DOHH2 (cell line): ENCODE measurements at regions not wholly inside any gene's neighbourhood (a gene's known extent, or its start where the extent isn't known, plus 50 kb on each side); places are given as distances from the start of the nearest gene placed in this dataset.

Experiments used
- H3F3A ChIP-seq: fragments of 200-600 bp; sonication (generic), shearing (Covaris generic); 2 replicates; pipeline ENCODE4 v1.6.0; 2016; ENCODE audit warnings: antibody characterized with exemption, mild to moderate bottlenecking; ENCODE audit not compliant: control insufficient read depth, insufficient read depth
- H3K27ac ChIP-seq: fragments of 200-600 bp; sonication (generic); 2 replicates; pipeline ENCODE4 v1.5.1; 2014; ENCODE audit warnings: low read depth, mild to moderate bottlenecking, low read length, moderate library complexity
- H3K27me3 ChIP-seq: fragments of 200-600 bp; sonication (generic); 2 replicates; pipeline ENCODE4 v1.6.1; 2014; ENCODE audit warnings: mild to moderate bottlenecking, low read length, mixed read lengths; ENCODE audit not compliant: control insufficient read depth
- H3K36me3 ChIP-seq: fragments of 200-600 bp; sonication (generic); 2 replicates; pipeline ENCODE4 v1.6.1; 2014; ENCODE audit warnings: mild to moderate bottlenecking, low read length, moderate library complexity, mixed read lengths; ENCODE audit not compliant: control insufficient read depth
- H3K4me1 ChIP-seq: fragments of 200-600 bp; sonication (generic); 2 replicates; pipeline ENCODE4 v1.6.1; 2014; ENCODE audit warnings: mild to moderate bottlenecking, low read length, mixed read lengths; ENCODE audit not compliant: control insufficient read depth
- H3K4me2 ChIP-seq: fragments of 200-600 bp; sonication (generic); 2 replicates; pipeline ENCODE4 v1.6.0; 2014; ENCODE audit warnings: mild to moderate bottlenecking, low read length, moderate library complexity
- H3K4me3 ChIP-seq: fragments of 200-600 bp; sonication (generic); 2 replicates; pipeline ENCODE4 v1.5.1; 2014; ENCODE audit warnings: mild to moderate bottlenecking, low read length, mixed read lengths
- H3K79me2 ChIP-seq: fragments of 200-600 bp; sonication (generic); 2 replicates; pipeline ENCODE4 v1.6.1; 2014; ENCODE audit warnings: mild to moderate bottlenecking, low read length, mixed read lengths; ENCODE audit not compliant: control insufficient read depth
- H3K9me2 ChIP-seq: fragments of 200-600 bp; sonication (generic); replicated peaks from 2 replicates; pipeline ENCODE4 v1.6.1; 2014; ENCODE audit warnings: mild to moderate bottlenecking, low read length, mixed read lengths; ENCODE audit not compliant: control insufficient read depth
- H3K9me3 ChIP-seq: fragments of 200-600 bp; sonication (generic); 2 replicates; pipeline ENCODE4 v1.6.1; 2014; ENCODE audit warnings: antibody characterized with exemption, low read length, mixed read lengths; ENCODE audit not compliant: control insufficient read depth, insufficient read depth
- H4K20me1 ChIP-seq: fragments of 200-600 bp; sonication (generic); 2 replicates; pipeline ENCODE4 v1.6.0; 2014; ENCODE audit warnings: low read depth, mild to moderate bottlenecking, antibody characterized with exemption, low read length, moderate library complexity; ENCODE audit not compliant: control insufficient read depth, insufficient read depth
- CTCF ChIP-seq: fragments of 200-600 bp; sonication (generic); IDR thresholded peaks from one replicate; pipeline ENCODE4 v1.5.1; 2014; ENCODE audit warnings: antibody characterized with exemption, mild to moderate bottlenecking, low read depth, low read length; ENCODE audit not compliant: poor library complexity, severe bottlenecking
- EZH2phosphoT487 ChIP-seq: fragments of 200-600 bp; sonication (generic); IDR thresholded peaks from 2 replicates; pipeline ENCODE4 v1.6.1; 2017; ENCODE audit warnings: borderline replicate concordance, mild to moderate bottlenecking, antibody characterized with exemption, low read length, moderate library complexity, mixed read lengths

GRCh38 chr12:32030151-32030550, 70.9 kb downstream of the RESF1 start:
- Histone ChIP-seq H3K27ac (no peak overlapping the region), H3K9me3 (no peaks in the 10 kb centered on the region), H3K27me3 (no peaks in the 10 kb centered on the region), H3K79me2 (no peaks in the 10 kb centered on the region), H3F3A (no peaks in the 10 kb centered on the region), H3K4me1 (peaks cover 36% of the 10 kb centered on the region), H3K9me2 (no peaks in the 10 kb centered on the region), H3K4me3 (no peak overlapping the region), H4K20me1 (no peaks in the 10 kb centered on the region), H3K4me2 (no peak overlapping the region), H3K36me3 (no peaks in the 10 kb centered on the region)
- no peak for TF ChIP-seq EZH2phosphoT487
- no peak for TF ChIP-seq CTCF

GRCh38 chr12:32030676-32031075, 71.5 kb downstream of the RESF1 start:
- TF ChIP-seq EZH2phosphoT487 (no peak), CTCF (no peak)
- Histone ChIP-seq H3K9me3 (no peaks in the 10 kb centered on the region), H3K27me3 (no peaks in the 10 kb centered on the region), H3F3A (no peaks in the 10 kb centered on the region), H3K4me3 (no peak overlapping the region), H3K9me2 (no peaks in the 10 kb centered on the region), H3K27ac (no peak overlapping the region), H3K36me3 (no peaks in the 10 kb centered on the region), H3K4me1 (peaks cover 36% of the 10 kb centered on the region), H3K79me2 (no peaks in the 10 kb centered on the region), H3K4me2 (peak overlapping the region; percentile 22), H4K20me1 (no peaks in the 10 kb centered on the region)

- no peaks in the 10 kb centered on the region for H3F3A ChIP-seq
- no peak overlapping the region for H3K27ac ChIP-seq
- no peaks in the 10 kb centered on the region for H3K9me3 ChIP-seq
- no peaks in the 10 kb centered on the region for H3K36me3 ChIP-seq
- H3K9me2 ChIP-seq: no peaks in the 10 kb centered on the region
- peaks cover 32% of the 10 kb centered on the region for H3K4me1 ChIP-seq
- H3K4me3 ChIP-seq: no peak overlapping the region
- no peak for TF ChIP-seq EZH2phosphoT487
- no peak for TF ChIP-seq CTCF
- no peaks in the 10 kb centered on the region for H4K20me1 ChIP-seq
- H3K27me3 ChIP-seq: no peaks in the 10 kb centered on the region
- no peaks in the 10 kb centered on the region for H3K79me2 ChIP-seq
- H3K4me2 ChIP-seq: peak overlapping the region; percentile 22
Measured at GRCh38 chr12:32031109-32031508, 71.9 kb downstream of the RESF1 start.
